ENCODE measurements at regions not wholly inside any gene's neighbourhood (a gene's known extent, or its start where the extent isn't known, plus 50 kb on each side); places are given as distances from the start of the nearest gene placed in this dataset.

DNA sequence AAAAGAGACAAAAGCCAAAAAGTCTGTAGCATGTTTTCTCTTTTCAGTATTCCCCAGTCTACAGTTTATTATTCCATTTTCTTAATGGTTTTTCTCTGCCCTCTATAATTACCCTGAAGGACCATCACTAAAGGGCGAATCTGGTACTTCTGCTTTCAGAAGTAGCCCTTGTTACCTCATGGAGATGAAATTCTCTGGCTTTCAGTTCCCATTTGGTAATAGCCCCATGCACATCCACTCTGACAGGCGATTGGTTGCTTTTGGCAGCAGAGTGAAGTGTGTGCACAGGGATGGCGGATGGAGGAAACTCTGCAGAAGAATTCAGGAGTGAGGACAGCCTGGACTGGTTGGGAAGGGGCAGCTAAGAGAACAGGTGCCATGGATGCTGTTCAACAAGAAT, 66.3 kb upstream of the NABP1 start:
- Histone ChIP-seq H3K27me3 (no peaks in the 10 kb centered on the region), H3K4me1 (ENCODE audit: insufficient read depth) (no peaks in the 10 kb centered on the region), H2AFZ (no peak overlapping the region), H3K4me3 (no peak overlapping the region), H3K79me2 (no peaks in the 10 kb centered on the region), H3K36me3 (replicated peaks; ENCODE audit: insufficient read depth, low read depth) (no peaks in the 10 kb centered on the region), H3K9me3 (ENCODE audit: low read depth) (no peaks in the 10 kb centered on the region), H3K4me2 (no peak overlapping the region), H3K27ac (no peak overlapping the region), H3K9me2 (replicated peaks; ENCODE audit: insufficient read depth) (no peaks in the 10 kb centered on the region), H4K20me1 (ENCODE audit: insufficient read depth, poor library complexity, severe bottlenecking) (no peaks in the 10 kb centered on the region)
- TF ChIP-seq EZH2phosphoT487 (IDR thresholded peaks at IDR 0.05; ENCODE audit: low read depth, severe bottlenecking, unreplicated experiment) (no peak), EZH2 (IDR thresholded peaks at IDR 0.05; ENCODE audit: borderline replicate concordance) (no peak)
- TF ChIP-seq, protein P1, sequence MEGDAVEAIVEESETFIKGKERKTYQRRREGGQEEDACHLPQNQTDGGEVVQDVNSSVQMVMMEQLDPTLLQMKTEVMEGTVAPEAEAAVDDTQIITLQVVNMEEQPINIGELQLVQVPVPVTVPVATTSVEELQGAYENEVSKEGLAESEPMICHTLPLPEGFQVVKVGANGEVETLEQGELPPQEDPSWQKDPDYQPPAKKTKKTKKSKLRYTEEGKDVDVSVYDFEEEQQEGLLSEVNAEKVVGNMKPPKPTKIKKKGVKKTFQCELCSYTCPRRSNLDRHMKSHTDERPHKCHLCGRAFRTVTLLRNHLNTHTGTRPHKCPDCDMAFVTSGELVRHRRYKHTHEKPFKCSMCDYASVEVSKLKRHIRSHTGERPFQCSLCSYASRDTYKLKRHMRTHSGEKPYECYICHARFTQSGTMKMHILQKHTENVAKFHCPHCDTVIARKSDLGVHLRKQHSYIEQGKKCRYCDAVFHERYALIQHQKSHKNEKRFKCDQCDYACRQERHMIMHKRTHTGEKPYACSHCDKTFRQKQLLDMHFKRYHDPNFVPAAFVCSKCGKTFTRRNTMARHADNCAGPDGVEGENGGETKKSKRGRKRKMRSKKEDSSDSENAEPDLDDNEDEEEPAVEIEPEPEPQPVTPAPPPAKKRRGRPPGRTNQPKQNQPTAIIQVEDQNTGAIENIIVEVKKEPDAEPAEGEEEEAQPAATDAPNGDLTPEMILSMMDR (IDR thresholded peaks at IDR 0.05; ENCODE audit: poor library complexity): no peak
- no peak for DNase-seq (ENCODE audit: low spot score)
- WGBS (ENCODE audit: low lambda C conversion rate, missing lambda C conversion rate): 95% methylated on average over 3 of the region's 3 CpGs

DNA sequence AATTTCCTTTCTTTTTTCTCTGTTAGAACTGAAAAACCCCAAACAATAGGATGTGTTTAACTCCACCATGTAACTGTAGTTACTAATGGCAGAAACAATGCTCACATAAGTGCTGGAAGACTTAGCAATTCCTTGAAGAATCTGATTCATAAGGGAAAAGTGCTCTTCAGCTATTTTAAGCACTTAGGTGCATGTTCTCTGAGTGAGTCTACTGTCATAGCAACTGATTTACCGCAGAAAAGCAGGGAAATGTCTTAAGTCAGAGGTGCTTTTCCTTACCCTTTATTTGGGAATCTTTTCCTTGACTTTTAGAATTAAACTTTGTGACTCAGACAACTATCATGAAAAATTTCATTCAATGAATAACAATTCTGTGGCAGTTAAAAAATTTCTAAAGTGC, 65.4 kb upstream of the NABP1 start:
- H3K27ac ChIP-seq: no peak overlapping the region
- H4K20me1 ChIP-seq (ENCODE audit: insufficient read depth, poor library complexity, severe bottlenecking): no peaks in the 10 kb centered on the region
- no peaks in the 10 kb centered on the region for H3K79me2 ChIP-seq
- H3K4me1 ChIP-seq (ENCODE audit: insufficient read depth): no peaks in the 10 kb centered on the region
- H3K4me3 ChIP-seq: no peak overlapping the region
- WGBS (ENCODE audit: low lambda C conversion rate, missing lambda C conversion rate): 73% methylated on average over 1 of the region's 1 CpG
- no peak for DNase-seq (ENCODE audit: low spot score)
- no peaks in the 10 kb centered on the region for H3K9me3 ChIP-seq (ENCODE audit: low read depth)
- H3K4me2 ChIP-seq: no peak overlapping the region
- H2AFZ ChIP-seq: no peak overlapping the region
- no peaks in the 10 kb centered on the region for H3K27me3 ChIP-seq
- no peaks in the 10 kb centered on the region for H3K9me2 ChIP-seq (replicated peaks; ENCODE audit: insufficient read depth)
- no peaks in the 10 kb centered on the region for H3K36me3 ChIP-seq (replicated peaks; ENCODE audit: insufficient read depth, low read depth)
- TF ChIP-seq, protein P1 (IDR thresholded peaks at IDR 0.05; ENCODE audit: poor library complexity): no peak
- no peak for TF ChIP-seq EZH2 (IDR thresholded peaks at IDR 0.05; ENCODE audit: borderline replicate concordance)
- no peak for TF ChIP-seq EZH2phosphoT487 (IDR thresholded peaks at IDR 0.05; ENCODE audit: low read depth, severe bottlenecking, unreplicated experiment)

DNA sequence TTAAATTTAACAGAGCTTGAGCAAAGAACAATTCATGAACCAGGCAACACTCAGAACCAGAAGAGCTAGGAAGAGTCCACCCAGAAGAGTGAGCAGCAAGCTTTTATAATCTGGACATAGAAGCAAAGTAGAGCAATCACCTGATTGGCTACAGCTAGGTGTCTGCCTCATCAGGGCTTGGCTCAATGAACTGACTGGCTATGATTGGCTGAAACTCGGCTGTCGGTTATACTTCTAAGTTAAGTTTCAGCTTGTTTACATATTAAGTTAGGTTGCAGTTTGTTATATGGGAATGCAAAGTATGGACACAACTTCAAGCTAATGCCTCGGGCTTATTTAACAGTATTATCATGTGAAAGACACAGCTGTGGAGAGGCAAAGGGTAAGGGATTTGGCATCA, 63.2 kb upstream of the NABP1 start:
- no peaks in the 10 kb centered on the region for H3K9me2 ChIP-seq (replicated peaks; ENCODE audit: insufficient read depth)
- no peaks in the 10 kb centered on the region for H3K27me3 ChIP-seq
- H3K36me3 ChIP-seq (replicated peaks; ENCODE audit: insufficient read depth, low read depth): no peaks in the 10 kb centered on the region
- no peaks in the 10 kb centered on the region for H3K4me1 ChIP-seq (ENCODE audit: insufficient read depth)
- no peak overlapping the region for H3K4me2 ChIP-seq
- H3K9me3 ChIP-seq (ENCODE audit: low read depth): no peaks in the 10 kb centered on the region
- WGBS (ENCODE audit: low lambda C conversion rate, missing lambda C conversion rate): 89% methylated on average over 3 of the region's 3 CpGs
- no peak for TF ChIP-seq EZH2phosphoT487 (IDR thresholded peaks at IDR 0.05; ENCODE audit: low read depth, severe bottlenecking, unreplicated experiment)
- TF ChIP-seq EZH2 (IDR thresholded peaks at IDR 0.05; ENCODE audit: borderline replicate concordance): no peak
- TF ChIP-seq, protein P1 (IDR thresholded peaks at IDR 0.05; ENCODE audit: poor library complexity): no peak
- no peak overlapping the region for H2AFZ ChIP-seq
- no peaks in the 10 kb centered on the region for H4K20me1 ChIP-seq (ENCODE audit: insufficient read depth, poor library complexity, severe bottlenecking)
- no peak for DNase-seq (ENCODE audit: low spot score)
- H3K27ac ChIP-seq: no peak overlapping the region
- H3K79me2 ChIP-seq: no peaks in the 10 kb centered on the region
- no peak overlapping the region for H3K4me3 ChIP-seq

DNA sequence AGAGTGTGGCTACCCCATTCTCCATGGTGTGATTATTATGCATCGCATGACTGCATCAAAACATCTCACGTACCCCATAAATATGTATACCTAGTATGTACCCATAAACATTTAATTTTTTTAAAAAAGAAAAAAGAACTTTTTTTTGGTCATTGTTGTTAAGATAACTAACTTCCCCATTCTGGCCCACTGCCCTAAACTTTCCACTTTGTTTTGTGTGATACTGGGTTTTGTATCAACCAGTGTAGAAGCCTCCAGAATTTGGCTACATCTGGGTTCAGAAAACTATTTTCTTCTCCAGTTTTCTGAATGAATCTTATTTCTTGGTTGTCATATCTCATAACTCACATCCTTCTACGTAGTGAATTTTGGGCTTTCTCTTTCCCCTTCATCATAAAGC, 62.3 kb upstream of the NABP1 start:
- no peak for DNase-seq (ENCODE audit: low spot score)
- 65% methylated on average over 3 of the region's 3 CpGs for whole genome bisulfite sequencing (ENCODE audit: low lambda C conversion rate, missing lambda C conversion rate)
- Histone ChIP-seq H4K20me1 (ENCODE audit: insufficient read depth, poor library complexity, severe bottlenecking) (no peaks in the 10 kb centered on the region), H3K4me2 (no peak overlapping the region), H3K4me3 (no peak overlapping the region), H3K4me1 (ENCODE audit: insufficient read depth) (no peaks in the 10 kb centered on the region), H2AFZ (no peak overlapping the region), H3K27ac (no peak overlapping the region), H3K9me3 (ENCODE audit: low read depth) (no peaks in the 10 kb centered on the region), H3K79me2 (no peaks in the 10 kb centered on the region), H3K27me3 (no peaks in the 10 kb centered on the region), H3K36me3 (replicated peaks; ENCODE audit: insufficient read depth, low read depth) (no peaks in the 10 kb centered on the region), H3K9me2 (replicated peaks; ENCODE audit: insufficient read depth) (no peaks in the 10 kb centered on the region)
- no peak for TF ChIP-seq EZH2 (IDR thresholded peaks at IDR 0.05; ENCODE audit: borderline replicate concordance)
- TF ChIP-seq EZH2phosphoT487 (IDR thresholded peaks at IDR 0.05; ENCODE audit: low read depth, severe bottlenecking, unreplicated experiment): no peak
- TF ChIP-seq, protein P1 (IDR thresholded peaks at IDR 0.05; ENCODE audit: poor library complexity): no peak

Measured in hepatocyte (in vitro differentiated cells).